OCI-M2 (cell line): ENCODE measurements at regions not wholly inside any gene's neighbourhood (a gene's known extent, or its start where the extent isn't known, plus 50 kb on each side); places are given as distances from the start of the nearest gene placed in this dataset.
"Not testable (repeated sequence)": the region's sequence is repeated elsewhere in the genome, so short reads cannot be mapped to it uniquely, and the experiment has no call there.

Experiments
- DNase-seq: peaks from one replicate; lab custom pipeline; 2025; ENCODE audit not compliant: unreplicated experiment; lab: John Stamatoyannopoulos, UW

GRCh38 chr2:166647935-166648334 lies 153.9 kb upstream of the SCN7A start:
- DNase-seq: no peak

GRCh38 chr2:166643980-166644379 lies 149.9 kb upstream of the SCN7A start:
- no peak for DNase-seq

- not testable (repeated sequence) for DNase-seq
These were observed 147.5 kb upstream of the SCN7A start for GRCh38 chr2:166641516-166641915.

- no peak for DNase-seq
These were observed 143.0 kb upstream of the SCN7A start for GRCh38 chr2:166637051-166637450.

GRCh38 chr2:166634706-166635105 lies 140.7 kb upstream of the SCN7A start:
- DNase-seq: no peak

DNA sequence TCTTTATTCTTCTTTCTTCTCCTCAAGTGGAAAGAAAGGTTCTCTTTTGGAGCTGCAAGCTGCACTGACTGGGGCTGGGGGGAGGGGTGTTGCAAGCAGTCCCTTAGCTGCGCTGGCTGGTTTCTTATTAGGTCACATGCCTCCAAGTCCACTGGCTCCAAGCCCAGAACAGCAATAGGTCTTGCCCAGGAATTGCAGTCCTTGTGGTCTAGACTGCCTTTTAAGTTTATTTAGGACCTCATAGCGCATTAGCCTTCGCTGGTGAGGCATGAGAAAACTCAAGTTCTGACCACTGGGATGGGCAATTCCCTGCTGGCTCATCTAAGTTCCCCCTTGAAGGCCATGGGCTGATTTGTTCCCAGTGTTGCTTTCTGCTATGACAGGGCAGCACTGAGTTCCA lies 138.6 kb upstream of the SCN7A start:
- DNase-seq: no peak

DNA sequence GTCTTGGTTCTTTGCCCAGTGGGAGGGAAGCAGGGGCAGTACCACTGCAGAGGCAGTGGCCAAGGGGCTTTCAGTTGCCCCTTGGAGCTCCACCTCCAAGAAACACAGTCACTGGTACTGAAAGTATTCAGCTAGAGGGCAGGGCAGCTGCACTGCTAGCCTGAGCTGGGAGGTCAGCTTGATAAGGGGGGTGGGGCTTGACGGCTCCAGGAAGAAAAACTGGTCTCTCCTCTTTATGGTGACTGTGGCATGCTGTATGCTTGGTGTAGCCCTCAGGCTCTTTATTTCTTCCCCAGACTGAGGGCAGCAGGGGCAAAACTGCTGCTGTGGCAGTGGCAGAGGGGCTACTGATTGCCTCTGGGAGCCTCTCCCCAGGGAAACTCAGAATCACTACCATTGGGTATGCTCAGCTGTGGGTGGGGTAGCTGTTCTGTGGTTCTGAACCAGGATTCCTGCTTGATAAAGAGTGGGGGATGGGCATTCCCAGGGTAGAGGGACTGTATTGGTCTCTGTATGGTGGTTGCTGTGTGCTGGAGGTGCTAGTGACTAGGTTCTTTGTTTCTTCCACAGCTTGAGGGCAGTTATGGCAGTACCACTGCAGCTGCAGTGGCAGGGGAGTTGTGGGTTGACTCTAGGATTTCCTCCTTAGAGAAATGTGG lies 134.6 kb upstream of the SCN7A start:
- no peak for DNase-seq

DNA sequence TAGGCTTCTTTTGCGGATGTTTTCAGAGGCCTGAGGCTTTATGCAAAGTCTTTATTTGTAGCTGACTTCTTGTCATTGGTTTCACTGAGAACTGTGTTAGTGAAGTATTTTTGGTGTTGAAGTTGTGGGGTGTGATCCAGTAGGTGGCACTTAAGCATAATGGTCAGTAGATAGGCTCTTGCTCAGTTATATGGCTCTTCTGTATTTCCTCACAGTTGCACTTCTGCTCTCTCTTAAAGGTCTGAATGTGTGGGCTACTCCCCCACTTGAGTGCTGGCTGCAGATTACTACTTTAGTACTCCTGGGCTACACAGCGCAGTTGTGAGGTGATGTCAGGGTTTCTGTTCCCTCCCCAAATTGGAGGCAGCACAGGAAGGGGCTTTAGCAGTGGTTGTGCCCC lies 133.8 kb upstream of the SCN7A start:
- DNase-seq: no peak

GRCh38 chr2:166625670-166626069 lies 131.6 kb upstream of the SCN7A start:
- DNase-seq: no peak

DNA sequence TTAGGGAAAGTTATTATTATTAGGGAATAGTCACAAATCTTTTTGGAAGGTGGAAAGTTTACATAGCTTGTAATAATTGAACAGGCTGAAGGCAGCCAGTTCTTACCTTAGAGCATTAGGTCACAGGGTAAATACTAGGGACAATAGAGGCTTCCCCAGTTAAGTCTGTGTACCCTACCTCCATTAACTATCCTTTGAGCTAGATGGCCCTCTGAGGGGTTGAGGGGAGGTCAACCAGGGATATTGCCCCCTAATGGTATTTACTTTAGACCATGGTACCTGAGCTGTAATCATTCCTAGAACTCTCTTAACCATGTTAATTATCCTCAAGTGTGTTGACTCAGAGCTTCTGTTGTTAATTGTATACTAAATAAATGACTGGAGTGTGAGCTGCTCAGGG lies 120.5 kb upstream of the SCN7A start:
- no peak for DNase-seq

- DNase-seq: no peak
These were observed 120.0 kb upstream of the SCN7A start for GRCh38 chr2:166614029-166614428.

DNA sequence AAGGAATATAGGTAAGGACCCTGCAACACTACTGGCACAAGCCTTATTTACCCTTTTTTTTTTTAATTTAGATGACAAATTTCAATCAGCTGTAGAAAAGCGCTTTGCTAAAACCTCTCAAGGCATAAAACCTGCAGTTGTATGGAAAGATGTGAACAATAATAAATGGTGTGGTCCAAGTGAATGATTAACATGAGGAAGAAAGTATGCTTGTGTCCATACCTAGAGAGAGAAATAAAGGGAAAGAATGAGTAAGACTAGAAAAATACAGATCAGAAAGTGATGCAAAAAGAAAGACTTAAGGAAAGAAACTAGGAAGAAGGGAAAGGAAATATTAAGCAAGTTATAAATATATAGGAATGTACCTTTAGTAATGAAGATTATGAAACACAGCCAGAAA lies 119.2 kb upstream of the SCN7A start:
- no peak for DNase-seq

- no peak for DNase-seq
These were observed 118.2 kb upstream of the SCN7A start for GRCh38 chr2:166612214-166612613.

DNA sequence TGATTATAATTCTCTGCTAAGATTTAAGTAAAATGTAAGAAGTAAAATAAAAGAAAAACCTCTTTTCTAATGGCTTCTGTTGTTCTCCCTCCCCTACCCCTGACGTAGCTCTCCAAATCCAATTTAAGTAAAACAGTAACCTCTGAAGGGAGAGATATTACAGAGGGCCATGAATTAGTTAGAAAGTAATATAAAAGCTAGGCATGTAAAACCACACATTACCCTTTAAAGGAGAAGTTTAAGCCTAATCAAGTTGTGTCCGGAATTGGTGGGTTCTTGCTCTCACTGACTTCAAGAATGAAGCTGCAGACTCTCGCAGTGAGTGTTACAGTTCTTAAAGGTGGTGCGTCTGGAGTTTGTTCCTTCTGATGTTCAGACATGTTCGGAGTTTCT lies 116.9 kb upstream of the SCN7A start:
- DNase-seq: no peak

DNA sequence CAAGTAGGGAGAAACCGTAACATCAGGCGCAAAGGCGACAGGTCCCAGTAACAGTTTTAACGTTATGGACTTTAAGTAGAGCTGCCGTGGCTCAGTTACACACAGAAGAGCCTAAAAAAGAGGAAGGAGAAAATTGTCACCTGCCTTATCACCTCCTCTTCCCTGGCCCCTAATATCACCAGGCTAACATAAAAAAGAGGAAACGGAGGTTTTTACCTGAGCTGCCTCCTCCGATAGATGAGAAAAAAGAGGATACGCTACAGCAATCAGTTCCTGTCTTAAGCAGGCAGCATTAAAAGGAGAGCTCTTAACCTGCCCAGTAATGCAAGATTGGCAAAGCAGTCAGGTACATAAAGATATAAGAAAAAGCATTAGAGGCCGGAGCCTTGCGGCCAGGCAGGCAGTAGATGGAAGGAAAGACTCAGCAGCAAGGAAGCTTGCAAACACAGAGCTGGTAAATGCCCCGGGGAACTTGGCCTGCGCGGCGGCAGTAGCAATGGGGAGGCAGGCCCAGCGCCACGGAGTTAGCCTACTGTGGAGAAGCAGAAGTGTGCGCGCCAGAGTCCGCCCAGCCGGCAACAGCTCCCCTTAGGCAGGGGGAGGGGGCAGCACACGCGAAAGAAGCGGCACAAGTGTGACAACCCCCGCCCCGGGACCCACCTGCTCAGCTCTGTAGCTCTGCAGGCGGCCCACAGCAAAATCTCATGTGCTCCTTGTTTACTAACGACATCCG lies 116.3 kb upstream of the SCN7A start:
- no peak for DNase-seq

GRCh38 chr2:166609183-166609959 lies 115.3 kb upstream of the SCN7A start:
- DNase-seq: no peak

DNA sequence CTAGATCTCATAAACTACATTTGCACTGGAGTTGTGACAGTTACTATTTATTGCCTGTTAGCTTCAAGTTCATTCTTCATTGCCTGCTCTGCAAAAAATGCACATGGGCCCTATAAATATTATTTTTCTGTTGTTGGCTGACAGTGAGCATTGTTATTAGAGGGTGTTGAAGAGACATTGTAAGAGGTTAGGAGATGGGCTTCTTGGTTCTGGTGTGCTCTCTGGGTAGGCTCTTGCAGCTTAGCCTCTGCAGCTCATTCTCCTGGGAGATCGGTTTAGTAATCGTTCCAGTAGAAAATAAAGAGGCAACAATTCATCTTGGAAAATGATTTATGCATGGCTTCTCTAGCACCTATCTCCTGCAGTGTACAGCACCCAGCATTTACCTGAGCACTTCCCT lies 113.8 kb upstream of the SCN7A start:
- DNase-seq: no peak

GRCh38 chr2:166593403-166593802 lies 99.4 kb upstream of the SCN7A start:
- no peak for DNase-seq

GRCh38 chr2:166592750-166593149 lies 98.7 kb upstream of the SCN7A start:
- DNase-seq: no peak

DNA sequence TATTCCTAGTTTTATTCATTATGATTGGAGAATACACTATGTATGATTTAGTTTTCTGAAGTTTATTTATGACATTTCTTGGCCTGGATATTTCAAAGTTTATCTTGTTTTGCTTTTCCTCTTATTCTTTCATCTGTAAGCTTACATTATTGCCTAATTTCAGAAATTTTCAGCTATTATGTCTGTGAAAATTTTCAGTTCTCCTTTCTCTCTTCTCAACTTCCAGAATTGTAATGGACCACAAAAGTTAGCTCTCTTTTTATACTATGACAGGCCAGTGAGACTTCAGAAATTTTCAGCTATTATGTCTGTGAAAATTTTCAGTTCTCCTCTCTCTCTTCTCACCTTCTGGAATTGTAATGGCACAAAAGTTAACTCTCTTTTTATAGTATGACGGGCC lies 97.2 kb upstream of the SCN7A start:
- no peak for DNase-seq

GRCh38 chr2:166573391-166573790 lies 79.3 kb upstream of the SCN7A start:
- no peak for DNase-seq

DNA sequence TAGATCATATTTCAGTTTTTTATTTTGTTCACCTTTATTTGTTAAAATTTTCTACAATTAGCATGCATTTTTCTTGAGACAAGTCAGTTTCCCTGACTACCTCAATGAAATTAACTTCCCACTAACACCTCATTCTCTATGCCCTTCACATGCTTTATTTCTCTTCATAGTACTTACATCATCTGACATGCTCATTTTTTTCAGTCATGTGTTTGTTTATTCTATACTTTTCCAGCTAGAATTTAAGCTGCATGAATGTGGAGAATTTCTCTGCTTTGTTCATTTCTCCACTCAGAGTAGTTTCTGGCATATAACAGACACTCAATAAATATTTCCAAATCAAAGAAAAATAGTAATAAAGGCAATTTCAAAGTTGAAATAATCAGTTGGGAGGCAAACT lies 78.9 kb upstream of the SCN7A start:
- no peak for DNase-seq
